Testis (tissue), 2 donors: ENCODE measurements at regions not wholly inside any gene's neighbourhood (a gene's known extent, or its start where the extent isn't known, plus 50 kb on each side); places are given as distances from the start of the nearest gene placed in this dataset.

Experiments used
- CTCF ChIP-seq, 3 experiments: fragments of 450-650 bp in 2 of 3; fragments of 200-600 bp in 1 of 3; sonication (generic) in 1 of 3; IDR thresholded peaks; one replicate each; pipeline ENCODE4 v1.5.1; 2016 to 2019; ENCODE audit warnings: antibody characterized with exemption in 3 of 3, mild to moderate bottlenecking in 2 of 3, moderate library complexity in 1 of 3
- POLR2A ChIP-seq: fragments of 450-650 bp; IDR thresholded peaks from one replicate; pipeline ENCODE4 v1.6.1; 2017; ENCODE audit warnings: antibody characterized with exemption, mild to moderate bottlenecking, moderate library complexity

GRCh38 chr20:6612606-6612923 lies 154.9 kb upstream of the BMP2 start:
- TF ChIP-seq CTCF (IDR thresholded peaks at IDR 0.05) (no peak), POLR2A (no peak)
